HT-29 (cell line): ENCODE measurements at regions not wholly inside any gene's neighbourhood (a gene's known extent, or its start where the extent isn't known, plus 50 kb on each side); places are given as distances from the start of the nearest gene placed in this dataset.
"Not testable (repeated sequence)": the region's sequence is repeated elsewhere in the genome, so short reads cannot be mapped to it uniquely, and the experiment has no call there.

ENCODE experiments used
- DNase-seq: peaks from one replicate; pipeline ENCODE4 v3.0.0-alpha.2; 2015; ENCODE audit warnings: low spot score

DNA sequence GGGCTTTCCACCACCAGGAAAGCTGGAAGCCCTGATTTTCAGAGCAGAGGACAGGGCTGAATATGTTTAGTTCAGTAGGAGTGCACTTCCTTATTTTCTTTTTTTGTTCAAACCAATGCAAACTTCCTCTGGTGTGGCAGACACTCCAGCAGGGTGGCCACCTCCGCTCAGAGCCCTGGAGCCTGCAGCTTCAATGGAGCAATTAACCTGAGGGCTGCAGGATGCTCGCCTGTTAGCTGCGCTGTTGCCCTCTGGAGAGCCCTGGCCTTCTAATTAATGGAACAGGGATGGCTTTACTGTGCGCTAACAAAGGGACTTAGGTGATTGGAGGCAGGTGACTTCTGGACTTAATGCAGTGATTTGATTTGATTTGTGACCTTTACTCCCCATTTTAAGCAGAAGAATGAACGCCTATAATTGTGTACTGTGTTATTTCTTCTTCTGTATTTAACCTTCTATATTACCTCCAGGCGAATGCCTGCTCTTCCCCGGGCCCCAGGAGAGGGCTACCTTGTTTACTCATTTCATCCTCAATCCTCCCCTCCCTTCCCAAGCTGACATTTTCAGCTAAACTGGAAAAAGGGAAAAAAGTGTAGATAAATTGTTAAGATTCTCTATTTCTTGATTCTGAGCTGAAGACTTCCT lies 123.0 kb upstream of the CTBP2 start:
- DNase-seq = no peak

DNA sequence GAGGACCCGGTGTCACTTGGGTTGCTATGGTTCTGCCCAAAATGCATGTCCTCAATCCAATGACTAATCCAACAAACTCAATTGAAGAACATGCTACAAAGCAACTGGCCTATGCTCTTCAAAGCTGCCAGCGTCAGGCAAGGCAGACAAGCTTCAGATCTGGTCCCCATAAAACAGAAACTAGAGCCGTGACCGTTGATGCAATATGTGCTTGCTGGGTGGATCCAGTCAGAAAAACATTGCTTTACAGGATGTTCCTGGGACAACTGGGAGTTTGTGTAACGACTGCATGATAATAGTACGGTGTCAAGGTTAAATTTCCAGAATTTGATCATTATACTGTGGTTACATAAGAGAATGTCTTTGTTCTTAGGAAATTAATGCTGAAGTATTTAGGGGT lies 120.7 kb upstream of the CTBP2 start:
- DNase-seq = no peak

DNA sequence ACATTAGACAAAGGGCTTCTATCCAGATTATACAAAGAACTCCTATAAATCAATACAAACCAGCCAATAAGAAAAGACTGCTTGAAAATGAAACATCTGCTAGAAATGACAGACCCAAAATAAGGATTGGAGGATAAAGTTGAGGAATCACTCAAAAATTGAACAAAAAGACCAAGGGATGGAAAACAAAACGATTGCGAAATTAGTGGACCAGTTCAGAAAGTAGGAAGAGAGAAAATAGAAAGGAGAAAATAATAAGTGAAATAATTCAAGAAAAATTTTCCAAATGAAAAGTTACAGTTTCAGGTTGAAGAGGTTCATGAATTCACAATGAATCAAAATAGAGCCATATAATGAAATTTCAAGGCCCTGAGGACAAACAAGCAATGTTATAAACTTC lies 115.8 kb upstream of the CTBP2 start:
- DNase-seq = no peak

DNA sequence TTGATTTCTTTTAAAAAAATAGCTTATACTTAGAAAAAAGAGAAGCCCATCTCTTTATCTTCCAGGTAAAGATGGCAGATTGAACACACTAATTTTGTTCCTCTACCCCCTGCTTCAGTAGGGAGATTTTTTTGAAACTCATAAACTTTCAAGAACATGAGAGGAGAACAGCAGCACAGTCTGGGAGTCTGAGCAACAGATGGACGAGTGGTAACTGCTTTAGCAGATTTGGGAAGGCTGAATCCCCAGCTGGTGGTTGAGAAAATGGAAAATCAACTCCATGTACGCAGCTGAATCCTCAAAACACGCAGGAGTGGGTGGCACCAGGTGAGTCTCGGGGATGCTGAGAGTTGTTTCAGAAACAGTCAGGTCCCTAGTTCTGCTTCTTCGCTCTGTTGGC lies 114.6 kb upstream of the CTBP2 start:
- DNase-seq = no peak

DNA sequence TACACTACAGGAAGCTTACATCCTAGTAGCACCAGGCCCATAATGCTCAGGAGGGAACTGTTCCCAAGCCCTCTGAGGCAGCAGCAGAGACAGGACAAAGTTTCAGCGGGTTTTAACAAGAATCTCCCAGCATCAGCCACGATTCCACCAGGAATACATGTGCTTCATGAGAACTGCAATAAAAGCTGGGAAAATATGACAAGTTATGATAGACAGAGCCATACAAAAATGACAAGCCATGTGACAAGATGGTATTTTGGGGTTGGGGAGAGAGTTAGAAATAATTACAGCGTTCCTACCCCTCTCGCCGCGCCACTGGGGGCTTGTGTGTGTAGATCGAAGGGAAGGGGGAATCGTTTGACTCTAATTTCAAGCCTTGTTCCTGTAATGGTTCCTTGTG lies 112.7 kb upstream of the CTBP2 start:
- no peak for DNase-seq

DNA sequence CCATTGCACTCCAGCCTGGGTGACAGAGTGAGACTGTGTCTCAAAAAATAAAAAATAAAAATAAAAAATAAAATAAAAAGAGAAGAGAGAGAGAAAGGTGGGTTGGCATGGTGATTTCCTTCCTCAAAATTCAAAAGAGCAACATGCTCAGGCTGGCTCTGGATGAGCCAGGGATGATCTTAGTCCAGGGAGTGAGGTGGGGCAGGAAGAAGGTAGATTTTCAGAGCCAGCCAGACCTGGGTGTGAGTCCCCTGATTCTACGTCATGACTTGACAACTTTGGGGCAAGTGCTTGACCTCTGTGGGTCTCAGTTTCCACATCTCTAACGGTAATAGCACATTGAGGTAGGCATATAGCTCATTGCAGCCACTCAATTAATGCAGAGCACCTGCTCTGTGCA lies 109.4 kb upstream of the CTBP2 start:
- DNase-seq = no peak

DNA sequence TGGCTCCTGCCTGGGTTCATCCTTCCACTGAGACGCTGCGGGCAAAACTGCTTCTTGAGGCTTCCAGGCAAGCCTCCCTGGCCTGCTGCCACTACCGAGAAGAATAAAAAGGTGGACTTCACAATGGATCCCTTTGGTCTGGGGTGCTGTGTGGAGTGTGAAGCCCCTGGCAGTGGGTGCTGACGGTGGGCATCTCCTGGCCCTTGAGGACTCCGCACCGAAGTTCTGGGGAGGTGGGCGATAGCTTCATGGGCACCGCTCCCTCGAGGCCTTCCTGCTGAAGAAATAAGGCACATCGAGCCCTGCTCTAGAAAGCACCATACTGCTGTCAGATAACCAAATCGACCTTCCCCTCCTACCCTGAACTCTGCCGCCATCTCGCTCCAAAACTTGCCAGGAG lies 106.6 kb upstream of the CTBP2 start:
- no peak for DNase-seq

DNA sequence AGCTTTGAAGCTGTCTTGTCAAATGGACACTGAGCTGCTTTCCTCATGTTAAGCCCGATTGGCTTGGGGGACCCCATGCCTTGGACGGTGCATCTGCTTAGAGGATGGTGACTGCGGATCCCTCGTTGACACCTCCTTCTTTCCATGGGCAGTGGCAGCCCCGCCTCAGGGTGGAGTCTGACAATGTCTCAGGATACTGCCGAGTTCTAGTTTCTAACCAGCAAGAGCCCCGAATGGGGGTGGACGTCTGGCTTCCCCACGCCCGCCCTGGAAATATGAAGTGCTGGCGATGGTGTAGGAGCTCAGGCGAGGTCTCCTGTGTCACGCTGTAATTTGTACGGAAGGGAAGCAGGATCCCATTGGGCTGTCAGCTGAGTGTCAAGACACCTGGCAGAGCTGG lies 106.2 kb upstream of the CTBP2 start:
- DNase-seq = no peak

DNA sequence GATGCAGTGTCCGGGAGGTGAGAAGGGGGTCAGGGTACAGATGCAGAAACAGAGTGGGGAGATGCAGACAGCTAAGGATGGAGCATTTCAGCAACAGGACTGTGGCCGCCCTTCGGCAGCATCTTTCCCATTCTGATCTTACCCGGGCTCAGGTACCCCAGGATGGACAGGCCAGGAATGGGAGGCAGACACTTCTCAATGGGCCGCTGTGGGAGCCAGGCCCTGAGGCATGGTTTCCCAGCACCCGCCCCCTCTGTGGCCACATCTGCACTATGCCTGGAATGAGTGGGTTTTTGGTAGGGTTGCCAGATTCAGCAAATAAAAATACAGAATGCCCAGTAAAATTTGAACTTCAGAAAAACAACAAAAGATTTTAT lies 105.2 kb upstream of the CTBP2 start:
- DNase-seq = no peak

DNA sequence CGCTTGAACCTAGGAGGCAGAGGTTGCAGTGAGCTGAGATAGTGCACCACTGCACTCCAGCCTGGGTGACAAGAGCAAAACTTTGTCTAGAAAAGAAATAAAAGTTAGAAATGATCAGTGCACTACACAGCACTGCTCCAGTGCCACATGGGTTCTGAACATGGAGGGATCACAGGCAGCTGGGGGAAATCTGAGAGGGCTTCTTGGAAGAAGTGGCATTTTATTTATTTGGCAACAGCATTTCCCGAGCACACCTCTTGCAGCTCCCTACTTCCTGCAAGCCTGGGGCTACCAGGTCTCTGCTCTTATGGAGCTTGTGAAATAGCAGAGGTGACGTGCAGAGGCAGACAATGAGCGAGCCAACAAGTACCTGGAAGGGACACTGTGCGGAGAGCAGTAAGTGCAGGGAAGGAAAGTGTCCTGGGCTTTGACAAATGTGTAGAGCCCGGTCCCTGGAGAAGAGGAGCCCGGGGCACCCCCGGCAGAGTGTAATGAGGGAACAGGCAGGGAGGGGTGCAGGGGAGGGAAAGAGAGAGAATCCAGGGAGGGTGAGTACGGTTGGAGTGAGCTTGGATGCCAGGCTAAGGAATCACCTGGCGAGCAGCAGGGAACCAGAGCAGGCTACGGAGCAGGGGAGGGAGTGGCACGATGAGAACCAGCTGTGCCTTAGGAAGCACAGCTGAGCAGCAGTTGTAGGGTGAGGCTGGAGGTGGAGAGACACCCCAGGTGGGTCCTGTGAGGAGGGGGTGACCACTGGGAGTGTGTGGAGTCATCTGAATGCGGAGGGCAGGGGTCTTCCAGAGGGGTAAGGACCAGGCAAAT lies 104.6 kb upstream of the CTBP2 start:
- DNase-seq = no peak

DNA sequence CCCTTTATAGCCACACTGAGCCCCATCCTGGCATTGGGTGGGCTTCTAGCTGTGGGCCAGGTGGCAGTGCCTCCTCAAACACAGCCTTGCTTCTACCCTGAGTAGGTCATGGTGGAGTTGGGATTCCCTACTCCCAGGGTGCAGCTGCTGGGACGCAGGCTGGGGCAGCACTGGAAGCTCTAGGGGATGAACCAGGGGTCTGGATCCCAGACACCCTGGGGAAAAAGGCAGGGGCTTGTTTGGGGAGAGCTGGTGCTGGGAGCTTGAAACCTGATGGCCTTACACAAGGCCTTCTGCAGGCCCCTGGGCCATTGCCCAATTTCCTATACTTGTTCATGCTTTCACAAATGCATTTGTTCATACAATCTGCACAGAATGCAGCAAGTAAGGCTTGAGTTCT lies 103.7 kb upstream of the CTBP2 start:
- no peak for DNase-seq

DNA sequence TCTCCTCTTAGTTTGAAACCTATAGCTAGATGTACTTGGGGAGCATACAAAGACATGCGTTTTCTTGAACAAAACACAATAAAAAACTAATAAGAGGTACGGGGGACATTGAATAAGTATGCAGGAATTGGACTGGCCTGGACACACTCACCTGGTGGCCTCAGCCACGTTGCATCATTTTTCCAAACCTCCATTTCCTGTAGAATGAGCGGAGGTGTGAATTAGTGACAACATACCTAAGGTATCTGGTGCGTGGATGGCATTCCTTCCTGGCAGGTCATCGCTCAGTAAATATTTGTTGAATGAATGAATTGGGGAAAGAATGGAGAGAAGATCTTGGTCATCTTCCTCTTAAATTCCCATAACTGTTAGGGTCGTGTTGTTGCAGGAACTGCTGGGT lies 103.2 kb upstream of the CTBP2 start:
- peak; percentile 13 for DNase-seq

DNA sequence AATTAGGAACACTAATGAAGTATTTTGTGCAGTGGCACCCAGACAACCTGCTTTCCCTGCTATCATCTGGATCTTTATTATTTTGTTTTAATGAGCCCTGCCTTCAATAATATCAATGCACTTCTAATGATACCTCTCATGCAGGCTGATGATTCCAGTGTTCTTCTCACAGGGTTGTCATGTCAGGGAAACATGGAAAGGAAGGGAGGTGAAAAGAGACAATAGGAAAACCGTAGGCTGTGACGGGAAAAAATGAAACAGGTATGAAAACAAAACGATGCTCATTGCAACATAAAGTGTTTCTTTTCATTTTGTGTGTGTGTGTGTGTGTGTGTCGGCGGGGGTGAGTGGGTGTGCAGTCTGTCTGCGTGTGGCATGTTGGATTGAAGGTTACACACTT lies 102.6 kb upstream of the CTBP2 start:
- DNase-seq = no peak

DNA sequence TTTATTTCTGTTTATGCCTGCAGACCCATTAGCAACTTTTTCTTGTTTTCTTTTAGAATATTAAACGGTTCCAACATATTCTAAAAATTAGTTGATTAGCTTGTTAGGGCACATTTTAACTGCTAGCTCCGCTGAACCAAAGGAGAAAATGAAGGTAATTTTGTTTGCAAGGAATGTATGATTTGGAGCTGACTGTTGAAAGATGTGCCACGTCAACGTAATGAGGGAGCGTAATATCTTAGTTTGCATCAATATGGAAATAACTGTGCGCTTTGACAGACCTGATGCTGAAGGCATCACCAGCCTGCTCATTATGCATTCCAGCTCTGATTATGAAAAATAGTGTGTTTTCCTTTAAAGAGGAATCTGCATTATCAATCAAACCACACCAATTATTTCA lies 102.0 kb upstream of the CTBP2 start:
- DNase-seq = no peak

DNA sequence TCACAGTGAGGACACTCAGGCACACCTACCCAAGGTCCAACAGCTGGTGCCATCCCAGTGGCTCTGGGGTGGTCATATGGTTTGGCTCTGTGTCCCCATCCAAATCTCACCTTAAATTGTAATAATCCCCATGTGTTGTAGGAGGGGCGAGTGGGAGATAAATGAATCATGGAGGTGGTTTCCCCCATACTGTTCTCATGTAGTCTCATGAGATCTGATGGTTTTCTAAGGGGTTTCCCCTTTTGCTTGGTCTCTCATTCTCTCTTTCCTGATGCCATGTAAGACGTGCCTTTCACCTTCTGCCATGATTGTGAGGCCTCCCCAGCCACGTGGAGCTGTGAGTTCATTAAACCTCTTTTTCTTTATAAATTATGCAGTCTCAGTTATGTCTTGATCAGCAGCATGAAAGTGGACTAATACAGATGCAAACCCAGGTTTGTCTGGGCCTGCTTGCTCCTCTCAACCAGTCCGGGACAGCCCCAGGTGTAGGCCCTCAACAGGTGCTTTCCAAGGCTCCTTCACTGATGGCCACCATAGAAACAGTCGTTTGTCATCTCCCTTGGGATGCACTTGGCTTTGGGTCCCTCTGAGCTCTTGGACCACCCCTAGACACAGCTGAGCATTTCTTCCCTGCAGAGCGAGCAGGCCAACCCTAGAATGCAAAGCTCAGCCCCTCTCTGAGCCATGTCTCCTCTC lies 101.3 kb upstream of the CTBP2 start:
- no peak for DNase-seq

DNA sequence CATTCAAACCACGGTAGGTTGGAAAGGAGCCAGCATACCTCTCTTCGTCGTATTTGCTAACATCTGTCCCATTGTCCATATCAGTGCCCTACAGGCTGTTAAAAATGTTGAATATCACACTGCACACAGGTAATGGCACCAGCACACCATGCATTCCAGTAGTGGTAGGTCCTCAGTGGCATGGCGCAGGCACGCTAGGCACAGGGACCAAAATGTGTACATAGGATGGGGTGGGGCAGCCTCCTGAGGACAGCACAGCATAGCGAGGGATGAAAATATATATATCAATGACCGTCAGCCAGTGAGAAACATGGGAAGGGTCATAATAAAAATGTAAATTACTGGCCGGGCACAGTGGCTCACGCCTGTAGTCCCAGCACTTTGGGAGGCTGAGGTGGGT lies 99.9 kb upstream of the CTBP2 start:
- DNase-seq = no peak

DNA sequence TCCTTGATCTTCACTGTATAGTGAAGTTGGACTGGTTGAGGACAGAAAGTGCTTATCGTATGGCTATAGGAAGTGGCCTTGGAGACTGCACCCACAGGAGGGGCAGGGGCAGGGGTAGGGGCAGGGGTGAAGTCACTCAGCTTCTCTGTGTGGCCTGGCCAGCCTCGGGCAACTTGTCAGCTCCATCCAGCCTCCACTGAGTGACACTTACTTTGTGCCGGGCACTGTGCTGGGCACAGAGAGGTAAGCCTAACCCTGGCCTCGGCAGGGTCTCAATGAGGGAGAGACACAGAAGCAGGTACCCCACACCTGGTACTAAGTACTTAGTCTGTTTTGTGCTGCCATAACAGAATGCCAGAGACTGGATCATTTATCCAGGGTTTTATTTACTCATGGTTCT lies 99.3 kb upstream of the CTBP2 start:
- DNase-seq = no peak

DNA sequence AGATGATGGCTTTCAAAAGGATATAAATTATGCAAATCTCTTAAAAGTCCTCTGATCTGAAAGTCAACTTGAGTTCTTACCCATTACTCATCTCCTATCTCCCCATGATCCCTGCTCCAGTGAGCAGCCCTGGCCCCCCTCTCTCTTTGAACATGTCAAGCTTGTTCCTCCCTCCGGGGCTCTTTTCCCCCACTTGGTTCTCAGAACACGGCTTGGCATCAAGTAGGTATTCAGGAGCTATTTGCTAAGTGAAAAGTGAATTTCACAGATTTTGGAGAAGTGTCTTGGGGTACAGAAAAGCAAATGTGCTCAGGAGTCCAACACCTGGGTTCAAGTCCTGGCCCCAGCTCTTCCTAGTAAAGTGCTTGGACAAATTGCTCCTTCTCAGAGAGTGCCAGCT lies 98.3 kb upstream of the CTBP2 start:
- no peak for DNase-seq

DNA sequence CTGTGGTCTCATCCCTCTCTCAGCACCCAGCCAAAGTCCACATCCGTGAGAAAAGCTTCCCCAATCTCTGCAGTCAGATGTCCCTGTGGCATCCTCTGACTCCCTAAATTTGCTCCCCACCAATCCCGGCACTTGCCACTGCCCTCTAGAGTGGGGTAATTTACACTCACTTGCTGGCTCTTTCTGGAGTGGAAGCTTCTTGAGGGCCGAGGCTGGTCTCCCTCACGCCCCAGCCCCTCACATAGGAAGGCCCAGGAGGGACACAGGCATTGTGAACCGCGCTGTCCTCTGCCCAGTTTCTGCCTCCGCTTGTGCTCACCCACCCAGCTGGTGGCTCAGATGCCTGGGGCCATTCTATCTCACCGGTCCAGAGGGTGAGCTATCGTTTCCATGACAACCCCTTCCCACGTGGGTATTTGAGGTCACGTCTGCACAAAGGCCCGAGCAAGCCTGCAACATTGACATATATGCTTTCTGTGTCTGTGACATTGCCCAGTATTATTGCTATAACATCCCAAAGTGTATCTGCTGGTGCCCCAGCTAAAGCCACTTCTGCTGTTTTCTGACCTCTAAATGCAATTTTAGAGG lies 97.3 kb upstream of the CTBP2 start:
- DNase-seq = no peak

DNA sequence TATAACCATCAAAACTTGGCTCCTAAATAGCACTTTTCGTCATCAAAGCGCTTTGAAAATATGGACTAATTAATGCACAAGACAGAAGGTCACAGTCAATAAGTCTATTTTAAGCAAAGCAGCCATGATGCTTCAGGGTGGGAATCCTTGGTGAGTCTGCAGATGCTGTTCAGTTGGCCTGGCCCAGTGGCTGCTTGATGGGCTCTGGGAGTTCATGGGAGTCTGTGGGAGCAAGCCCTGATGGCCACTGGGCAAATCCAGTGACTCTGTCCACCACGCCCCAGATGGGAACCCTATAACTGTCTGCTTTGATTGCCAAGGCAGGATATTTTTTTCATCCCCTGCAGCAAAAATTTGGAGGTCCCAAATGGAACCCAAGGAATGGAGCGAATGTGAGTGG lies 95.7 kb upstream of the CTBP2 start:
- no peak for DNase-seq

DNA sequence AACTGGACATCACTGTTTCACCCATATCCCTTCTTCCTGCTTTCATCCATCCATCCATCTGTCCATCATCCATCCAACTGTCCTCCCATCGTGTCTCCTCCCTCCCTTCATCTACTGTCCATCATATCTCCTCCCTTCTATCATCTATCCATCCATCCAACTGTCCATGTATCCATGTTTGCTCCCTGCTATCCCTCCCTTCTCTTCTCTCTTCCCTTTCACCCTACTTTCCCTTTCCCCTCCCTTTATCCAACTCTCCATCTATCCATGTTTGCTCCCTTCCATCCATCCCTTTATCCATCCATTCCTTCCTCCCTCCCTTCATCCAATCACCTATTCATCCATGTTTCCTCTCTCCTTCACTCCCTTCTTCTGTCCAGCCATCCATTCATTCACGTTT lies 92.6 kb upstream of the CTBP2 start:
- DNase-seq = no peak

DNA sequence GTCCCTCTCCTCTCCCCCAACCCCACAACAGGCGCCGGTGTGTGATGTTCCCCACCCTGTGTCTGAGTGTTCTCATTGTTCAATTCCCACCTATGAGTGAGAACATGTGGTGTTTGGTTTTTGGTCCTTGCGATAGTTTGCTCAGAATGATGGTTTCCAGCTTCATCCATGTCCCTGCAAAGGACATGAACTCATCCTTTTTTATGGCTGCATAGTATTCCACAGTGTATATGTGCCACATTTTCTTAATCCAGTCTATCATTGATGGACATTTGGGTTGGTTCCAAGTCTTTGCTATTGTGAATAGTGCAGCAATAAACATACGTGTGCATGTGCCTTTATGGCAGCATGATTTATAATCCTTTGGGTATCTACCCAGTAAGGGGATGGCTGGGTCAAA lies 90.5 kb upstream of the CTBP2 start:
- DNase-seq = not testable (repeated sequence)

DNA sequence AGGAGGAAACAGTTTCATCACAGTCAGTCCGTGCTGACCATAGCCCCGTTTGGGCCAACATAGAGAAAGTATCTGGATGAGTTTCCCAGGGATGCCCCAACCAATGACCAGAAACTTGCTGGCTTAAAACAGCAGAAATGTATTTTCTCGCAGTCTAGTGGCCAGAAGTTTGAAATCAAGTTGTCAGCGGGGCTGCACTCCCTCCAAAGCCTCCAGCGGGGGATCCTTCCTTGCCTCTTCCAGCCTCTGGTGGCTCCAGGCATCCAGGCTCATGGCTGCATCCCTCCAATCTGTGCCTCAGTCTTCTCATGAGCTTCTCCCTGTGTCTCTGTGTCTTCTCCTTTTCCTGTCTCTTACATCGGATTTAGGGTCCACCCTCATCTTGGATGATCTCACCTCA lies 89.6 kb upstream of the CTBP2 start:
- DNase-seq = no peak
